IMR-90 (cell line): ENCODE measurements at regions not wholly inside any gene's neighbourhood (a gene's known extent, or its start where the extent isn't known, plus 50 kb on each side); places are given as distances from the start of the nearest gene placed in this dataset.

ENCODE experiments used
- ATAC-seq: fragments of 200-7000 bp; cut with Tn5 transposase; 2 replicates; pipeline ENCODE4 v1.9.1; 2020; ENCODE audit warnings: low read depth, mild to moderate bottlenecking, moderate library complexity
- BruUV-seq: library from RNA; stranded (reverse); fragments of 400-500 nt; replicated peaks from 2 replicates; lab custom pipeline; 2021; lab: Mats Ljungman, UMichigan
- CTCF ChIA-PET: fragments of 300-600 bp; formaldehyde crosslinking; extraction: SDS; loops from one replicate; lab custom pipeline; 2021; ENCODE audit warnings: antibody characterized with exemption; lab: Yijun Ruan, JAX
- POLR2A ChIA-PET: fragments of 300-600 bp; sonication (Branson Sonifier 250); formaldehyde crosslinking; loops from one replicate; lab custom pipeline; 2022; ENCODE audit warnings: antibody characterized with exemption; ENCODE audit not compliant: unreplicated experiment; lab: Charles Lee
- DNase-seq: peaks from one replicate; pipeline ENCODE4 v3.0.0; 2013
- H2AFZ ChIP-seq: replicated peaks from 2 replicates; pipeline ENCODE3; 2013; ENCODE audit warnings: low read length, mild to moderate bottlenecking; ENCODE audit not compliant: poor library complexity
- H2AK5ac ChIP-seq: 2 replicates; pipeline ENCODE4 v1.6.1; 2013; ENCODE audit warnings: low read depth, low read length, inconsistent platforms
- H2AK9ac ChIP-seq: replicated peaks from 2 replicates; pipeline ENCODE3; 2013; ENCODE audit warnings: mild to moderate bottlenecking, low read depth, low read length, moderate library complexity; ENCODE audit not compliant: poor library complexity
- H2BK120ac ChIP-seq: 2 replicates; pipeline ENCODE4 v1.6.1; 2013; ENCODE audit warnings: low read depth, low read length, inconsistent platforms
- H2BK15ac ChIP-seq: 3 replicates; pipeline ENCODE4 v1.6.1; 2013; ENCODE audit warnings: low read depth, low read length, inconsistent platforms
- H2BK20ac ChIP-seq: 2 replicates; pipeline ENCODE4 v1.6.1; 2013; ENCODE audit warnings: low read depth, mild to moderate bottlenecking, inconsistent platforms, low read length, moderate library complexity
- H2BK5ac ChIP-seq: 2 replicates; pipeline ENCODE4 v1.6.1; 2013; ENCODE audit warnings: mild to moderate bottlenecking, low read depth, low read length, inconsistent platforms; ENCODE audit not compliant: poor library complexity, severe bottlenecking
- H3K14ac ChIP-seq: replicated peaks from 2 replicates; pipeline ENCODE4 v1.6.1; 2013; ENCODE audit warnings: low read depth, low read length, inconsistent platforms
- H3K18ac ChIP-seq: 2 replicates; pipeline ENCODE4 v1.6.1; 2013; ENCODE audit warnings: low read depth, low read length, control low read depth
- H3K23ac ChIP-seq: 2 replicates; pipeline ENCODE4 v1.6.1; 2013; ENCODE audit warnings: low read depth, low read length, inconsistent platforms
- H3K27ac ChIP-seq: 2 replicates; pipeline ENCODE4 v1.5.1; 2013; ENCODE audit warnings: mild to moderate bottlenecking, control low read depth, low read length; ENCODE audit not compliant: insufficient read depth
- H3K27me3 ChIP-seq: 2 replicates; pipeline ENCODE4 v1.6.1; 2013; ENCODE audit warnings: low read length; ENCODE audit not compliant: control insufficient read depth, insufficient read depth
- H3K36me3 ChIP-seq: 2 replicates; pipeline ENCODE4 v1.6.1; 2013; ENCODE audit warnings: low read length, mixed read lengths; ENCODE audit not compliant: control insufficient read depth, insufficient read depth
- H3K4ac ChIP-seq: 2 replicates; pipeline ENCODE4 v1.6.1; 2013; ENCODE audit warnings: low read depth, low read length, inconsistent platforms
- H3K4me1 ChIP-seq: 2 replicates; pipeline ENCODE4 v1.6.1; 2013; ENCODE audit warnings: low read length, mixed read lengths; ENCODE audit not compliant: control insufficient read depth, insufficient read depth
- H3K4me2 ChIP-seq: 2 replicates; pipeline ENCODE4 v1.6.1; 2013; ENCODE audit warnings: low read depth, mild to moderate bottlenecking, control low read depth, low read length, moderate library complexity
- H3K4me3 ChIP-seq: 2 replicates; pipeline ENCODE4 v1.5.1; 2013; ENCODE audit warnings: low read depth, mild to moderate bottlenecking, control low read depth, low read length, moderate library complexity; ENCODE audit not compliant: insufficient read depth
- H3K56ac ChIP-seq: 2 replicates; pipeline ENCODE4 v1.6.1; 2013; ENCODE audit warnings: low read length, inconsistent platforms; ENCODE audit not compliant: insufficient read depth; ENCODE audit errors: extremely low read depth
- H3K79me1 ChIP-seq, 2 experiments: 2 replicates each; pipeline ENCODE4 v1.6.1; 2013; ENCODE audit warnings: low read length in 2 of 2, inconsistent platforms in 1 of 2, low read depth in 1 of 2
- H3K9ac ChIP-seq: 2 replicates; pipeline ENCODE4 v1.6.1; 2013; ENCODE audit warnings: low read depth, low read length, control low read depth
- H3K9me1 ChIP-seq: 2 replicates; pipeline ENCODE4 v1.6.1; 2013; ENCODE audit warnings: low read length, inconsistent platforms; ENCODE audit not compliant: insufficient read depth
- H3K9me3 ChIP-seq: 2 replicates; pipeline ENCODE4 v1.6.1; 2013; ENCODE audit warnings: low read length; ENCODE audit not compliant: control insufficient read depth, insufficient read depth
- H4K20me1 ChIP-seq: 2 replicates; pipeline ENCODE4 v1.6.1; 2013; ENCODE audit warnings: low read length, inconsistent platforms; ENCODE audit not compliant: insufficient read depth
- H4K5ac ChIP-seq: 2 replicates; pipeline ENCODE4 v1.6.1; 2013; ENCODE audit warnings: mild to moderate bottlenecking, low read depth, low read length, control low read depth
- H4K8ac ChIP-seq, 2 experiments: 2 replicates each; pipeline ENCODE4 v1.6.1; 2013; ENCODE audit warnings: low read depth in 2 of 2, low read length in 2 of 2, control low read depth in 1 of 2, inconsistent platforms in 1 of 2
- H4K91ac ChIP-seq: 2 replicates; pipeline ENCODE4 v1.6.1; 2013; ENCODE audit warnings: low read depth, low read length, inconsistent platforms; ENCODE audit not compliant: insufficient read depth
- BHLHE40 ChIP-seq: fragments of 150-350 bp; IDR thresholded peaks from 2 replicates; pipeline ENCODE4 v1.6.1; 2016; ENCODE audit warnings: mild to moderate bottlenecking, low read depth, low read length
- CEBPB ChIP-seq: IDR thresholded peaks from 2 replicates; pipeline ENCODE4 v1.6.1; 2012; ENCODE audit warnings: low read depth, low read length, improper control_type of control experiment
- CHD1 ChIP-seq: IDR thresholded peaks from 2 replicates; pipeline ENCODE4 v1.6.1; 2012; ENCODE audit warnings: low read depth, low read length, improper control_type of control experiment
- FOS ChIP-seq: fragments of 150-350 bp; IDR thresholded peaks from 2 replicates; pipeline ENCODE4 v1.6.1; 2016; ENCODE audit warnings: low read depth, low read length
- MAFK ChIP-seq: IDR thresholded peaks from 2 replicates; pipeline ENCODE4 v1.6.1; 2012; ENCODE audit warnings: low read depth, low read length, improper control_type of control experiment
- MAZ ChIP-seq: IDR thresholded peaks from 2 replicates; pipeline ENCODE4 v1.6.1; 2012; ENCODE audit warnings: low read depth, mild to moderate bottlenecking, low read length, improper control_type of control experiment, moderate library complexity, borderline replicate concordance
- MXI1 ChIP-seq: IDR thresholded peaks from 2 replicates; pipeline ENCODE4 v1.6.1; 2012; ENCODE audit warnings: low read depth, mild to moderate bottlenecking, low read length, moderate library complexity, borderline replicate concordance
- NFE2L2 ChIP-seq: fragments of 150-350 bp; IDR thresholded peaks from 2 replicates; pipeline ENCODE4 v1.6.1; 2016; ENCODE audit warnings: low read depth, mild to moderate bottlenecking, low read length
- POLR2A ChIP-seq: IDR thresholded peaks from 2 replicates; pipeline ENCODE4 v1.6.1; 2012; ENCODE audit warnings: mild to moderate bottlenecking, low read depth, low read length
- RAD21 ChIP-seq: IDR thresholded peaks from 2 replicates; pipeline ENCODE4 v1.6.1; 2012; ENCODE audit warnings: low read length, improper control_type of control experiment
- RCOR1 ChIP-seq: IDR thresholded peaks from 2 replicates; pipeline ENCODE4 v1.6.1; 2012; ENCODE audit warnings: mild to moderate bottlenecking, low read length, improper control_type of control experiment; ENCODE audit not compliant: insufficient replicate concordance
- RFX5 ChIP-seq: IDR thresholded peaks from 2 replicates; pipeline ENCODE4 v1.8.0; 2012; ENCODE audit warnings: low read depth, mild to moderate bottlenecking, low read length, moderate library complexity
- SMC3 ChIP-seq: fragments of 150-350 bp; IDR thresholded peaks from 2 replicates; pipeline ENCODE4 v1.6.1; 2016; ENCODE audit warnings: low read depth, mild to moderate bottlenecking, antibody characterized with exemption, low read length, moderate library complexity
- WGBS, 2 experiments: methylation state at CpG; one replicate each; pipeline versions ENCODE4 v1.1.5 to v1.1.7; 2013; ENCODE audit warnings: missing lambda C conversion rate in 2 of 2; ENCODE audit not compliant: insufficient read length in 1 of 2; ENCODE audit errors: extremely low coverage in 2 of 2; 5-methylcytosine and 5-hydroxymethylcytosine counted together
- dilution Hi-C: fragments of 300-500 bp; cut with HindIII; formaldehyde crosslinking; loops from one replicate; pipeline ENCODE4 v1.14.3; 2018; ENCODE audit warnings: low sequenced_read_pairs; ENCODE audit not compliant: unreplicated experiment
- in situ Hi-C: fragments of 300-500 bp; cut with MboI; formaldehyde crosslinking; loops from 3 replicates; pipeline ENCODE4 v1.14.3; 2019; ENCODE audit warnings: low sequenced_read_pairs, inconsistent platforms, mixed read lengths
- intact Hi-C: fragments of 100-400 bp; cut with micrococcal nuclease; formaldehyde crosslinking; loops from 2 replicates; pipeline ENCODE4 v1.10.0; 2022
- TF ChIP-seq, protein P1 (sequence below): fragments of 150-350 bp; IDR thresholded peaks from 2 replicates; pipeline ENCODE4 v1.6.1; 2016; ENCODE audit warnings: low read depth, mild to moderate bottlenecking, low read length, moderate library complexity, borderline replicate concordance
- TF ChIP-seq, protein P2 (sequence below): fragments of 150-350 bp; IDR thresholded peaks from 2 replicates; pipeline ENCODE4 v1.6.1; 2017; ENCODE audit warnings: mild to moderate bottlenecking, antibody characterized with exemption, low read length, low read depth
- TF ChIP-seq, protein P3 (sequence below): conservative IDR thresholded peaks from 2 replicates; pipeline ENCODE4 v1.5.1; 2012; ENCODE audit warnings: mild to moderate bottlenecking, low read depth, low read length, improper control_type of control experiment

DNA sequence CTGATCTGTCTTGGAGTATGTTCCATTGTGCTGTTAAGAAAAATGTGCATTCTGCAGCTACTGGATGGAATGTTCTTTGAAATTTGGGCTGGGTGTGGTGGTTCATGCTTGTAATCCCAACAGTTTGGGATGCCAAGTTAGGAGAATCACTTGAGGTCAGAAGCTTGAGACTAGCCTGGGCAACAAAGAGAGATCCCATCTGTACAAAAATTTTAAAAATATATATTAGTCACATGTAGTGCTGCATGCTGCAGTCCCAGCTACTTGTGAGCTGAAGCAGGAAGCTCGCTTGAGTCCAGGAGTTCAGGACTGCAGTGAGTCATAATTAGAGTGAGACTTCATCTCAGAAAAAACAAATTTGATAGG is 62.8 kb upstream of the PLSCR4 start:
- Histone ChIP-seq H2BK5ac (peak overlapping the region; percentile 23), H2AK5ac (no peak overlapping the region; the same call in 1 of the 2 replicates), H4K20me1 (no peaks in the 10 kb centered on the region), H3K36me3 (no peaks in the 10 kb centered on the region), H4K8ac (peak overlapping the region in 1 of 2 experiments; percentile 45; a peak in 1 of 4 replicates), H4K5ac (no peak overlapping the region), H3K27me3 (no peaks in the 10 kb centered on the region), H4K91ac (peak overlapping the region; percentile 33; the same call in 1 of the 2 replicates), H3K4me2 (no peak overlapping the region), H3K27ac (no peak overlapping the region), H2BK20ac (peak overlapping the region; percentile 32; the same call in 1 of the 2 replicates), H3K9me3 (no peaks in the 10 kb centered on the region), H3K14ac (0 out of 2 replicates have a peak overlapping the region, but pooled peaks have one; percentile 5), H2BK120ac (peak overlapping the region; percentile 47; the same call in 1 of the 2 replicates), H3K4ac (peak overlapping the region; percentile 28), H2BK15ac (0 out of 3 replicates have a peak overlapping the region, but pooled peaks have one; percentile 2), H2AK9ac (no peak overlapping the region), H2AFZ (peak overlapping the region; percentile 53), H3K9ac (no peak overlapping the region), H3K4me3 (no peak overlapping the region), H3K56ac (0 out of 2 replicates have a peak overlapping the region, but pooled peaks have one; percentile 1), H3K4me1 (peaks cover 4% of the 10 kb centered on the region; the same call in 1 of the 2 replicates), H3K79me1 (no peaks in the 10 kb centered on the region), H3K18ac (peak overlapping the region; percentile 6; the same call in 1 of the 2 replicates), H3K23ac (no peak overlapping the region), H3K9me1 (no peaks in the 10 kb centered on the region)
- ATAC-seq (peak; percentile 92), DNase-seq (peak; percentile 90)
- intact Hi-C loops = no loop called here
- ChIA-PET CTCF (interaction anchor here (0.6 to 2.1 kb wide), 5 partner anchors 13 to 271 kb away, joined by 3 to 7 read pairs (median 3); no protein-coding TSS in a partner anchor), POLR2A (no interaction called here)
- WGBS, 2 experiments = no CpG with 5 or more reads among the region's 1 CpG
- in situ Hi-C loops = no loop called here
- BruUV-seq = no TSS peak
- TF ChIP-seq, protein P1, sequence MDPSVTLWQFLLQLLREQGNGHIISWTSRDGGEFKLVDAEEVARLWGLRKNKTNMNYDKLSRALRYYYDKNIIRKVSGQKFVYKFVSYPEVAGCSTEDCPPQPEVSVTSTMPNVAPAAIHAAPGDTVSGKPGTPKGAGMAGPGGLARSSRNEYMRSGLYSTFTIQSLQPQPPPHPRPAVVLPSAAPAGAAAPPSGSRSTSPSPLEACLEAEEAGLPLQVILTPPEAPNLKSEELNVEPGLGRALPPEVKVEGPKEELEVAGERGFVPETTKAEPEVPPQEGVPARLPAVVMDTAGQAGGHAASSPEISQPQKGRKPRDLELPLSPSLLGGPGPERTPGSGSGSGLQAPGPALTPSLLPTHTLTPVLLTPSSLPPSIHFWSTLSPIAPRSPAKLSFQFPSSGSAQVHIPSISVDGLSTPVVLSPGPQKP = no peak
- TF ChIP-seq RAD21 = no peak
- TF ChIP-seq, protein P2, sequence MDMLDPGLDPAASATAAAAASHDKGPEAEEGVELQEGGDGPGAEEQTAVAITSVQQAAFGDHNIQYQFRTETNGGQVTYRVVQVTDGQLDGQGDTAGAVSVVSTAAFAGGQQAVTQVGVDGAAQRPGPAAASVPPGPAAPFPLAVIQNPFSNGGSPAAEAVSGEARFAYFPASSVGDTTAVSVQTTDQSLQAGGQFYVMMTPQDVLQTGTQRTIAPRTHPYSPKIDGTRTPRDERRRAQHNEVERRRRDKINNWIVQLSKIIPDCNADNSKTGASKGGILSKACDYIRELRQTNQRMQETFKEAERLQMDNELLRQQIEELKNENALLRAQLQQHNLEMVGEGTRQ = no peak
- no peak for TF ChIP-seq POLR2A
- no peak for TF ChIP-seq CHD1
- TF ChIP-seq, protein P3, sequence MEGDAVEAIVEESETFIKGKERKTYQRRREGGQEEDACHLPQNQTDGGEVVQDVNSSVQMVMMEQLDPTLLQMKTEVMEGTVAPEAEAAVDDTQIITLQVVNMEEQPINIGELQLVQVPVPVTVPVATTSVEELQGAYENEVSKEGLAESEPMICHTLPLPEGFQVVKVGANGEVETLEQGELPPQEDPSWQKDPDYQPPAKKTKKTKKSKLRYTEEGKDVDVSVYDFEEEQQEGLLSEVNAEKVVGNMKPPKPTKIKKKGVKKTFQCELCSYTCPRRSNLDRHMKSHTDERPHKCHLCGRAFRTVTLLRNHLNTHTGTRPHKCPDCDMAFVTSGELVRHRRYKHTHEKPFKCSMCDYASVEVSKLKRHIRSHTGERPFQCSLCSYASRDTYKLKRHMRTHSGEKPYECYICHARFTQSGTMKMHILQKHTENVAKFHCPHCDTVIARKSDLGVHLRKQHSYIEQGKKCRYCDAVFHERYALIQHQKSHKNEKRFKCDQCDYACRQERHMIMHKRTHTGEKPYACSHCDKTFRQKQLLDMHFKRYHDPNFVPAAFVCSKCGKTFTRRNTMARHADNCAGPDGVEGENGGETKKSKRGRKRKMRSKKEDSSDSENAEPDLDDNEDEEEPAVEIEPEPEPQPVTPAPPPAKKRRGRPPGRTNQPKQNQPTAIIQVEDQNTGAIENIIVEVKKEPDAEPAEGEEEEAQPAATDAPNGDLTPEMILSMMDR = no peak
- no peak for TF ChIP-seq NFE2L2
- no peak for TF ChIP-seq RCOR1
- TF ChIP-seq SMC3 = no peak
- no peak for TF ChIP-seq MAFK
- no peak for TF ChIP-seq MAZ
- TF ChIP-seq BHLHE40 = no peak
- TF ChIP-seq MXI1 = no peak
- no peak for TF ChIP-seq CEBPB
- TF ChIP-seq FOS = no peak
- TF ChIP-seq RFX5 = no peak
- dilution Hi-C loops = no loop called here
